Calu3 (cell line): ENCODE measurements at regions not wholly inside any gene's neighbourhood (a gene's known extent, or its start where the extent isn't known, plus 50 kb on each side); places are given as distances from the start of the nearest gene placed in this dataset.

Source experiments
- BruUV-seq: library from RNA; stranded (reverse); fragments of 400-500 nt; replicated peaks from 2 replicates; lab custom pipeline; 2021; lab: Mats Ljungman, UMichigan
- CTCF ChIA-PET: fragments of 300-600 bp; sonication (Branson Sonifier 250); formaldehyde crosslinking; loops from one replicate; lab custom pipeline; 2022; ENCODE audit warnings: antibody characterized with exemption; lab: Charles Lee
- DNase-seq: peaks from one replicate; pipeline ENCODE4 v3.0.0; 2022
- H3K27ac Mint-ChIP-seq: one replicate; pipeline ENCODE4 v1.8.0; 2022; ENCODE audit warnings: mixed read lengths; ENCODE audit not compliant: unreplicated experiment
- H3K27me3 Mint-ChIP-seq: one replicate; pipeline ENCODE4 v1.8.0; 2022; ENCODE audit warnings: mixed read lengths; ENCODE audit not compliant: unreplicated experiment
- H3K36me3 Mint-ChIP-seq: one replicate; pipeline ENCODE4 v1.8.0; 2022; ENCODE audit warnings: mild to moderate bottlenecking, moderate library complexity, mixed read lengths; ENCODE audit not compliant: insufficient read depth, unreplicated experiment
- H3K4me1 Mint-ChIP-seq: one replicate; pipeline ENCODE4 v1.8.0; 2022; ENCODE audit warnings: mild to moderate bottlenecking, low read depth, mixed read lengths; ENCODE audit not compliant: unreplicated experiment
- H3K4me3 Mint-ChIP-seq: one replicate; pipeline ENCODE4 v1.8.0; 2022; ENCODE audit warnings: mild to moderate bottlenecking, low read depth, moderate library complexity, mixed read lengths; ENCODE audit not compliant: unreplicated experiment
- H3K9me3 Mint-ChIP-seq: one replicate; pipeline ENCODE4 v1.8.0; 2022; ENCODE audit warnings: low read depth, mixed read lengths; ENCODE audit not compliant: unreplicated experiment
- intact Hi-C: fragments of 100-400 bp; cut with micrococcal nuclease; formaldehyde crosslinking; loops from one replicate; pipeline ENCODE4 v1.10.0; 2022; ENCODE audit not compliant: unreplicated experiment
- TF ChIP-seq, protein P1 (sequence below): fragments of 200-600 bp; IDR thresholded peaks from one replicate; pipeline ENCODE4 v1.8.0; 2022; ENCODE audit warnings: antibody characterized with exemption; ENCODE audit not compliant: unreplicated experiment

DNA sequence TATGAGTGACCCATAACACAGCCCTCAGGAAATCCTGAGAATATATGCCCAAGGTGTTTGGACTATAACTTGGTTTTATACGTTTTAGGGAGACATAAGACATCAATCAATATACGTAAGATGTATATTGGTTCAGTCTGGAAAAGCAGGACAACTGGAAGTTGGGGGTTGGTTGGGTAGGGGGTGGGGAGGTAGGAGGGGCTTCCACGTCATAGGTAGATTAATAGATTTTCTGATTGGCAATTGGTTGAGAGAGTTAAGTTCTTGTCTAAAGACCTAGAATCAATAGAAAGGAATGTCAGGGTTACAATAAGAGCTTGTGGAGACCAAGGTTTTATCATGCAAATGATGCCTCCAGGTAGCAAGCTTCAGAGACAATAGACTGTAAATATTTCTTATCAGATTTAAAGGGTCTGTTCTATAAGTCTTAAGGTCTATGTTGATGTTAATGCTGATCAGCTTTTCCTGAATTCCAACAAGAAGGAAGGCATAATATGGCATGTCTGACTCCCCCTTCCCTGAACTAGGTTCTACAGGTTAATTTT, 2267.7 kb upstream of the ACO1 start:
- no peak overlapping the region for H3K27ac Mint-ChIP-seq
- no peaks in the 10 kb centered on the region for H3K9me3 Mint-ChIP-seq
- no peaks in the 10 kb centered on the region for H3K4me1 Mint-ChIP-seq
- DNase-seq, result no peak
- CTCF ChIA-PET, result no interaction called here
- no peak overlapping the region for H3K4me3 Mint-ChIP-seq
- H3K27me3 Mint-ChIP-seq, result no peaks in the 10 kb centered on the region
- H3K36me3 Mint-ChIP-seq, result no peaks in the 10 kb centered on the region
- intact Hi-C loops, result no loop called here
- TF ChIP-seq, protein P1, sequence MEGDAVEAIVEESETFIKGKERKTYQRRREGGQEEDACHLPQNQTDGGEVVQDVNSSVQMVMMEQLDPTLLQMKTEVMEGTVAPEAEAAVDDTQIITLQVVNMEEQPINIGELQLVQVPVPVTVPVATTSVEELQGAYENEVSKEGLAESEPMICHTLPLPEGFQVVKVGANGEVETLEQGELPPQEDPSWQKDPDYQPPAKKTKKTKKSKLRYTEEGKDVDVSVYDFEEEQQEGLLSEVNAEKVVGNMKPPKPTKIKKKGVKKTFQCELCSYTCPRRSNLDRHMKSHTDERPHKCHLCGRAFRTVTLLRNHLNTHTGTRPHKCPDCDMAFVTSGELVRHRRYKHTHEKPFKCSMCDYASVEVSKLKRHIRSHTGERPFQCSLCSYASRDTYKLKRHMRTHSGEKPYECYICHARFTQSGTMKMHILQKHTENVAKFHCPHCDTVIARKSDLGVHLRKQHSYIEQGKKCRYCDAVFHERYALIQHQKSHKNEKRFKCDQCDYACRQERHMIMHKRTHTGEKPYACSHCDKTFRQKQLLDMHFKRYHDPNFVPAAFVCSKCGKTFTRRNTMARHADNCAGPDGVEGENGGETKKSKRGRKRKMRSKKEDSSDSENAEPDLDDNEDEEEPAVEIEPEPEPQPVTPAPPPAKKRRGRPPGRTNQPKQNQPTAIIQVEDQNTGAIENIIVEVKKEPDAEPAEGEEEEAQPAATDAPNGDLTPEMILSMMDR, result no peak
- BruUV-seq, result no TSS peak

DNA sequence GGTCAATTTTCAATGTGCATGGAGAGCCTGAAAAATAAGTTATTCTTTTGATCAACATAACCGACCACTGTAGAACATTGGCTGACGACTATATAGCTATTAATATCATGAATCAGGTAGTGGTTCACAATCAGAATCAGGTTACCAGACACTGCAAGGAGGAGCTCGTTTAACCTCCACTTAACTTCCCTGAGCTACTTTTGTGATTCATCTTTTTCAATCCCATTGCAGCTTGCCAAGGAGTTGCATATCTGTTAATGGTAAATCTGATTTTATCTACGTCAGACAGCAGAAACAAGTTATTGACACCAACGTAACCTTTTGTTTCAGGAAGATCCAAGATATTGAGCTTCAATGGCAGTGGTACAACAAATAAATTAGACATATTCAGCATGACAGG, 2263.8 kb upstream of the ACO1 start:
- intact Hi-C loops, result no loop called here
- BruUV-seq, result no TSS peak
- H3K27me3 Mint-ChIP-seq, result no peaks in the 10 kb centered on the region

DNA sequence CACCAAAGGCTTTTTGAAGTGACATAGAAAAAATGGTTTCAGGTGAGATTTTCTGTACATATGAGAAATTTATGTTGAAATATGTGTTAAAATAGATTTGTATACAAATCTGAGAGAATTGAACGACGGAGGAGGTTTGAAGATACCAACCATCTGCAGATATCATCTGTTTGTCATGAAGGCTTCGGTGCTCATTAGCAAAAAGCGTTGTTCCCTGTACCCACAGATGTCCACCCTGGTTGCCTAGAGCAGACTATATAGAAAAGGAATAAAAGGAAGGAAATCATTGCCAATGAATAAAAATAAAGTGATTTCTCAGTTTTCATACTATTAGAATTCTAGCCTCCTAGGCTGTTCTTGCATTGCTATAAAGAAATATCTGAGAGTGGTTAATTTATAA, 2262.8 kb upstream of the ACO1 start:
- Mint-ChIP-seq H3K36me3 (no peaks in the 10 kb centered on the region), H3K4me3 (no peak overlapping the region), H3K27me3 (no peaks in the 10 kb centered on the region), H3K4me1 (no peaks in the 10 kb centered on the region), H3K27ac (no peak overlapping the region), H3K9me3 (no peaks in the 10 kb centered on the region)
- no TSS peak for BruUV-seq
- TF ChIP-seq, protein P1, result no peak
- DNase-seq, result no peak
- intact Hi-C loops, result no loop called here
- CTCF ChIA-PET, result no interaction called here

More for the DNA sequence above, 2263.8 kb upstream of the ACO1 start:
- peak; percentile 1 for DNase-seq
- Mint-ChIP-seq H3K4me1 (no peaks in the 10 kb centered on the region), H3K9me3 (no peaks in the 10 kb centered on the region), H3K4me3 (no peak overlapping the region), H3K27ac (no peak overlapping the region), H3K36me3 (no peaks in the 10 kb centered on the region)
- TF ChIP-seq, protein P1, result no peak
- CTCF ChIA-PET, result interaction anchor here (0.6 kb wide), 2 partner anchors 239 to 457 kb away, joined by 3 read pairs; no protein-coding TSS in a partner anchor

DNA sequence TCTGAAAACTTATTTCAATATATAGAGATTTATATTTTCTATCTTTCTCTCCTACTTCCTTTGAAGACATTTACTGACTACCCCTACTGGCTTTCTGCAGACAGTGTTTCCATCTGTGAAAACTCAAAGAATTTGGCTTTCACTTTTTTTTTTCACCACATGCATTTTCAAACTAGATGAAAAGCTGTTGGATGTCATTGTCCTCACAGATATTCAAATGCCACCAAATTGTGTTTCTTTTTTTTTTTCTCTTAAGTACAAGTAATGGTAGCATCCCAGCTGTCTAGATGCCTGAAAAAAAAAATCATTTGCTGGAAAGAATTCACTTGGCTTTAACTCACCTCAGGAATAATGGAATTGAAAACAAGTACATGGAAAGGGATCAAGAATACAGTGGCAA, 2258.6 kb upstream of the ACO1 start:
- H3K9me3 Mint-ChIP-seq, result no peaks in the 10 kb centered on the region
- H3K36me3 Mint-ChIP-seq, result no peaks in the 10 kb centered on the region
- H3K4me1 Mint-ChIP-seq, result no peaks in the 10 kb centered on the region
- TF ChIP-seq, protein P1, result no peak
- H3K4me3 Mint-ChIP-seq, result no peak overlapping the region
- H3K27ac Mint-ChIP-seq, result no peak overlapping the region
- BruUV-seq, result no TSS peak
- no peaks in the 10 kb centered on the region for H3K27me3 Mint-ChIP-seq
- CTCF ChIA-PET, result interaction anchor here (0.6 kb wide), 1 partner anchor 295 kb away, joined by 3 read pairs; no protein-coding TSS in a partner anchor
- DNase-seq, result no peak
- intact Hi-C loops, result loop anchor here (2.0 kb wide), 1 partner anchor 17 kb away; no protein-coding TSS in a partner anchor
